DOHH2 (cell line): ENCODE measurements at regions not wholly inside any gene's neighbourhood (a gene's known extent, or its start where the extent isn't known, plus 50 kb on each side); places are given as distances from the start of the nearest gene placed in this dataset.

Source experiments
- EZH2phosphoT487 ChIP-seq: fragments of 200-600 bp; sonication (generic); IDR thresholded peaks from 2 replicates; pipeline ENCODE4 v1.6.1; 2017; ENCODE audit warnings: borderline replicate concordance, mild to moderate bottlenecking, antibody characterized with exemption, low read length, moderate library complexity, mixed read lengths
- TF ChIP-seq, protein P1 (sequence below): fragments of 200-600 bp; sonication (generic); IDR thresholded peaks from one replicate; pipeline ENCODE4 v1.5.1; 2014; ENCODE audit warnings: antibody characterized with exemption, mild to moderate bottlenecking, low read depth, low read length; ENCODE audit not compliant: poor library complexity, severe bottlenecking

DNA sequence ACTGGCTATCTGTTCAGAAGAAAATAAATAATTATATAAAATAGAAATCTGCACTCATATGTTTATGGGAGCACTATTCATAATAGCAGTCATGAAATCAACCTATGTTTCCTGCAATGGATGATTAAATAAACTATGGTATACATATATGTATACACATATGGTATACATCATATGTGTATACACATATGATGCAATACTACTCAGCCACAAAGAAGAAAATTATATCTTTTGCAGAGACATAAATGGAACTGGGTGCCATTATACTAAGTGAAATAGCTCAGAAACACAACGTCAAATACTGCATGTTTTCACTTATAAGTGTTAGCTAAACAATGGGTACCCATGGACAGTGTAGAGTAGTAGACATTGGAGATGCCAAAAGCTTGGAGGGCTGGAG, 381.2 kb upstream of the LRFN5 start:
- TF ChIP-seq, protein P1, sequence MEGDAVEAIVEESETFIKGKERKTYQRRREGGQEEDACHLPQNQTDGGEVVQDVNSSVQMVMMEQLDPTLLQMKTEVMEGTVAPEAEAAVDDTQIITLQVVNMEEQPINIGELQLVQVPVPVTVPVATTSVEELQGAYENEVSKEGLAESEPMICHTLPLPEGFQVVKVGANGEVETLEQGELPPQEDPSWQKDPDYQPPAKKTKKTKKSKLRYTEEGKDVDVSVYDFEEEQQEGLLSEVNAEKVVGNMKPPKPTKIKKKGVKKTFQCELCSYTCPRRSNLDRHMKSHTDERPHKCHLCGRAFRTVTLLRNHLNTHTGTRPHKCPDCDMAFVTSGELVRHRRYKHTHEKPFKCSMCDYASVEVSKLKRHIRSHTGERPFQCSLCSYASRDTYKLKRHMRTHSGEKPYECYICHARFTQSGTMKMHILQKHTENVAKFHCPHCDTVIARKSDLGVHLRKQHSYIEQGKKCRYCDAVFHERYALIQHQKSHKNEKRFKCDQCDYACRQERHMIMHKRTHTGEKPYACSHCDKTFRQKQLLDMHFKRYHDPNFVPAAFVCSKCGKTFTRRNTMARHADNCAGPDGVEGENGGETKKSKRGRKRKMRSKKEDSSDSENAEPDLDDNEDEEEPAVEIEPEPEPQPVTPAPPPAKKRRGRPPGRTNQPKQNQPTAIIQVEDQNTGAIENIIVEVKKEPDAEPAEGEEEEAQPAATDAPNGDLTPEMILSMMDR = no peak
- TF ChIP-seq EZH2phosphoT487 = no peak
